OCI-LY3 (cell line): ENCODE measurements at regions not wholly inside any gene's neighbourhood (a gene's known extent, or its start where the extent isn't known, plus 50 kb on each side); places are given as distances from the start of the nearest gene placed in this dataset.

ENCODE experiments used
- CTCF ChIP-seq: fragments of 200-600, 300-600 bp; sonication (generic); IDR thresholded peaks from 2 replicates; pipeline ENCODE4 v1.5.1; 2014; ENCODE audit warnings: antibody characterized with exemption, low read length, low read depth
- EZH2phosphoT487 ChIP-seq: fragments of 200-600 bp; shearing (Covaris generic); IDR thresholded peaks from 2 replicates; pipeline ENCODE4 v1.6.1; 2018; ENCODE audit warnings: antibody characterized with exemption, mixed run types, low read depth

DNA sequence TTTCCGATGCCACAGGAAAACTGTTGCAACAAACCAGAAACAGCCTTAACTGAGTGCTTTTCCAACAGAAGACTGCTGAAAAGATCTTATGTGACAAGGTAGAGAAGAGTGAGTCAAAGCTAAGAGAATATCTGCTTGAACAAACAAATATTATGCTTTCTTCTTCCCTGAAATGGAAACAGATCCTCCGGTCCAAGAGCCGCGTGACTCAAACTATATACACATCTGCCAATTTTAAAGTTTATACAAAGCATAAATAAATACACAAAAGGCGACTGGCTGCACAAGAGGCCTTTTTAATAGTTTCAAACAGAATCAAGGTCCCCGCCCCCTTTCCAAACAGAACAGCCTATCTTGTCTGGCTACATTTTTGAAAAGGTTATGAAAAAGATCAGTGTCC, 329.7 kb upstream of the F9 start:
- no peak for TF ChIP-seq CTCF
- TF ChIP-seq EZH2phosphoT487 = no peak
